ENCODE measurements at regions not wholly inside any gene's neighbourhood (a gene's known extent, or its start where the extent isn't known, plus 50 kb on each side); places are given as distances from the start of the nearest gene placed in this dataset.

DNA sequence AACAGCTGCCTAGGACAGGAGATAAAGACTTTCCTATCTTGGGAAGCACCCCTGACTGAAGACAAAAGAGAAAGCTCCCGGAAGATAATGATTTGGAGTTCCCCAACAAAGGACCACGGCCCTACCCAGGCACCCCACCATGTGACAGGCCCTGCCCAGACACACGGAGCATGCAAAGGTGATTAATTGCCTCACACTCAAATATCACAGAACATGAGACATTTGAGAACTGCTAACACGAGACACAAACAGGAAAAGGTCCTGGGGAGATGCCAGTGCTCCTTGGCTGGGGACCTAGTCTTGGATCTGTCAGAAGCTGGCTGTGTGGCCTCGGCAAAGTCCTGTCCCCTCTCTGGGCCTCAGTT lies 82.5 kb upstream of the PTPN1 start (continued):
- no peak for TF ChIP-seq TOX (CRISPR knock-in tag; IDR thresholded peaks at IDR 0.05; ENCODE audit: borderline replicate concordance)
- TF ChIP-seq, protein P1, sequence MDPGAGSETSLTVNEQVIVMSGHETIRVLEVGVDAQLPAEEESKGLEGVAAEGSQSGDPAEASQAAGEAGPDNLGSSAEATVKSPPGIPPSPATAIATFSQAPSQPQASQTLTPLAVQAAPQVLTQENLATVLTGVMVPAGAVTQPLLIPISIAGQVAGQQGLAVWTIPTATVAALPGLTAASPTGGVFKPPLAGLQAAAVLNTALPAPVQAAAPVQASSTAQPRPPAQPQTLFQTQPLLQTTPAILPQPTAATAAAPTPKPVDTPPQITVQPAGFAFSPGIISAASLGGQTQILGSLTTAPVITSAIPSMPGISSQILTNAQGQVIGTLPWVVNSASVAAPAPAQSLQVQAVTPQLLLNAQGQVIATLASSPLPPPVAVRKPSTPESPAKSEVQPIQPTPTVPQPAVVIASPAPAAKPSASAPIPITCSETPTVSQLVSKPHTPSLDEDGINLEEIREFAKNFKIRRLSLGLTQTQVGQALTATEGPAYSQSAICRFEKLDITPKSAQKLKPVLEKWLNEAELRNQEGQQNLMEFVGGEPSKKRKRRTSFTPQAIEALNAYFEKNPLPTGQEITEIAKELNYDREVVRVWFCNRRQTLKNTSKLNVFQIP (CRISPR knock-in tag; IDR thresholded peaks at IDR 0.05; ENCODE audit: borderline replicate concordance, low read depth) = no peak
- no peak for TF ChIP-seq ARNTL (CRISPR knock-in tag; IDR thresholded peaks at IDR 0.05; ENCODE audit: borderline replicate concordance, low read depth)
- TF ChIP-seq ZFP3 (CRISPR knock-in tag; IDR thresholded peaks at IDR 0.05) = no peak
- no peak for TF ChIP-seq RARB (CRISPR knock-in tag; IDR thresholded peaks at IDR 0.05)
- TF ChIP-seq ZFP30 (CRISPR knock-in tag; IDR thresholded peaks at IDR 0.05) = no peak
- TF ChIP-seq ZNF70 (CRISPR knock-in tag; IDR thresholded peaks at IDR 0.05) = no peak
- TF ChIP-seq, protein P2, sequence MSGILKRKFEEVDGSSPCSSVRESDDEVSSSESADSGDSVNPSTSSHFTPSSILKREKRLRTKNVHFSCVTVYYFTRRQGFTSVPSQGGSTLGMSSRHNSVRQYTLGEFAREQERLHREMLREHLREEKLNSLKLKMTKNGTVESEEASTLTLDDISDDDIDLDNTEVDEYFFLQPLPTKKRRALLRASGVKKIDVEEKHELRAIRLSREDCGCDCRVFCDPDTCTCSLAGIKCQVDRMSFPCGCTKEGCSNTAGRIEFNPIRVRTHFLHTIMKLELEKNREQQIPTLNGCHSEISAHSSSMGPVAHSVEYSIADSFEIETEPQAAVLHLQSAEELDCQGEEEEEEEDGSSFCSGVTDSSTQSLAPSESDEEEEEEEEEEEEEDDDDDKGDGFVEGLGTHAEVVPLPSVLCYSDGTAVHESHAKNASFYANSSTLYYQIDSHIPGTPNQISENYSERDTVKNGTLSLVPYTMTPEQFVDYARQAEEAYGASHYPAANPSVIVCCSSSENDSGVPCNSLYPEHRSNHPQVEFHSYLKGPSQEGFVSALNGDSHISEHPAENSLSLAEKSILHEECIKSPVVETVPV (CRISPR knock-in tag; IDR thresholded peaks at IDR 0.05) = no peak
- TF ChIP-seq ZNF8 (CRISPR knock-in tag; IDR thresholded peaks at IDR 0.05) = no peak

DNA sequence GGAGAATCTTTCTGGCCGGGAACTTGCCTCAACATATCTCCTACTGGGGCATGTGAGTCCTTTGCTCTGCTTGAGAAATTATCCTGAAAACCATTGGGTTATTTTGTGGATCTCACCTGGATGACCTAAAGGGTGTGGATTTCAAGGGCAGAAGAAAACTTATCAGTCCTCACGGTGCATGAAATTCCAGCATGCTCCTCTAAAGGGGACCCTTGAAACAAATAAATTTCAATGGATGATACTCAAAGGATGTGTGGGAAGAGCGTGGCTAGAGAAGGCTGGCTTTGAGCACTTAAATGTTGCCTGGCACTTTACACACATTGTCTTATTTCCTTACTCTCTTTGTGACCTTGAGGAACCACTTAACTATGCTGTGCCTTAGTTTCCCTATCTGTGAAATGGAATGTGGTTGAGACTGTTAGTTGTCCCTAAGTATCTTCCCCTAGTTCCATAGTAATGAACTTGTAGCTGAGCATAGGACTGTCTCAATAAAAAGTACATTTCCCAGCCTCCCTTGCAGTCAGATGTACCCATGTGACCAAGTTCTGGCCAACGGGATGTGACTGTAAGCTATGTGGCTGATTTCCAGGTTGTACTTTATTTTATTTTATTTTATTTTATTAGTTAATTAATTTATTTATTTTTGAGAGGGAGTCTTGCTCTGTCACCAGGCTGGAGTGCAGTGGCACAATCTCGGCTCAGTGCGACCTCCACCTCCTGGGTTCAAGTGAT lies 81.9 kb upstream of the PTPN1 start:
- TF ChIP-seq RARB (CRISPR knock-in tag; IDR thresholded peaks at IDR 0.05) (no peak), ZC3H10 (CRISPR knock-in tag; IDR thresholded peaks at IDR 0.05) (no peak)
- no peak for ATAC-seq

DNA sequence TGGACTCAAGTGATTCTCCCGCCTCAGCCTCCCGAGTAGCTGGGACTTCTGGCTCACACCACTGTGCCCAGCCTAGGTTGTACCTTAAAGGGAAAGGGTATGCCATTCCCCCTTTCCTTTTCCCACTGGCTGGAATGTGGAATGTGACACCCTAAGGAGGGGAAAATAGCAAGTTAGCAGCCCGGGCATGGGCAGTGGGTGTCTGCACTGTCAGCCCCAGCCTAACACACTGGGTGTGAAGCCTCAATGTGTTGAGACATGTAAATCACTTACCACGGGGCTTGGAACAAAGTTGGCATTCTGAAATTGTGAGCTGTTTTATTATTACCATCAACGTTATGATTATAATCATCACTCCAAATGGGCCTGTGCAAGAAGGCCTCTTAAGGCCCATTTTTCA lies 80.8 kb upstream of the PTPN1 start:
- TF ChIP-seq, protein P3, sequence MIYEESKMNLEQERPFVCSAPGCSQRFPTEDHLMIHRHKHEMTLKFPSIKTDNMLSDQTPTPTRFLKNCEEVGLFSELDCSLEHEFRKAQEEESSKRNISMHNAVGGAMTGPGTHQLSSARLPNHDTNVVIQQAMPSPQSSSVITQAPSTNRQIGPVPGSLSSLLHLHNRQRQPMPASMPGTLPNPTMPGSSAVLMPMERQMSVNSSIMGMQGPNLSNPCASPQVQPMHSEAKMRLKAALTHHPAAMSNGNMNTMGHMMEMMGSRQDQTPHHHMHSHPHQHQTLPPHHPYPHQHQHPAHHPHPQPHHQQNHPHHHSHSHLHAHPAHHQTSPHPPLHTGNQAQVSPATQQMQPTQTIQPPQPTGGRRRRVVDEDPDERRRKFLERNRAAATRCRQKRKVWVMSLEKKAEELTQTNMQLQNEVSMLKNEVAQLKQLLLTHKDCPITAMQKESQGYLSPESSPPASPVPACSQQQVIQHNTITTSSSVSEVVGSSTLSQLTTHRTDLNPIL (CRISPR knock-in tag; IDR thresholded peaks at IDR 0.05; ENCODE audit: low read depth) = no peak
- TF ChIP-seq ZFP30 (CRISPR knock-in tag; IDR thresholded peaks at IDR 0.05) (no peak), ESRRG (CRISPR knock-in tag; IDR thresholded peaks at IDR 0.05) (no peak), ARNTL (CRISPR knock-in tag; IDR thresholded peaks at IDR 0.05; ENCODE audit: borderline replicate concordance, low read depth) (no peak), ZNF70 (CRISPR knock-in tag; IDR thresholded peaks at IDR 0.05) (no peak), SNAI2 (CRISPR knock-in tag; IDR thresholded peaks at IDR 0.05) (no peak), ZFP3 (CRISPR knock-in tag; IDR thresholded peaks at IDR 0.05) (no peak), ZNF565 (CRISPR knock-in tag; conservative IDR thresholded peaks at IDR 0.05; ENCODE audit: low read depth) (no peak), ISL1 (CRISPR knock-in tag; IDR thresholded peaks at IDR 0.05) (no peak)
- TF ChIP-seq, protein P4, sequence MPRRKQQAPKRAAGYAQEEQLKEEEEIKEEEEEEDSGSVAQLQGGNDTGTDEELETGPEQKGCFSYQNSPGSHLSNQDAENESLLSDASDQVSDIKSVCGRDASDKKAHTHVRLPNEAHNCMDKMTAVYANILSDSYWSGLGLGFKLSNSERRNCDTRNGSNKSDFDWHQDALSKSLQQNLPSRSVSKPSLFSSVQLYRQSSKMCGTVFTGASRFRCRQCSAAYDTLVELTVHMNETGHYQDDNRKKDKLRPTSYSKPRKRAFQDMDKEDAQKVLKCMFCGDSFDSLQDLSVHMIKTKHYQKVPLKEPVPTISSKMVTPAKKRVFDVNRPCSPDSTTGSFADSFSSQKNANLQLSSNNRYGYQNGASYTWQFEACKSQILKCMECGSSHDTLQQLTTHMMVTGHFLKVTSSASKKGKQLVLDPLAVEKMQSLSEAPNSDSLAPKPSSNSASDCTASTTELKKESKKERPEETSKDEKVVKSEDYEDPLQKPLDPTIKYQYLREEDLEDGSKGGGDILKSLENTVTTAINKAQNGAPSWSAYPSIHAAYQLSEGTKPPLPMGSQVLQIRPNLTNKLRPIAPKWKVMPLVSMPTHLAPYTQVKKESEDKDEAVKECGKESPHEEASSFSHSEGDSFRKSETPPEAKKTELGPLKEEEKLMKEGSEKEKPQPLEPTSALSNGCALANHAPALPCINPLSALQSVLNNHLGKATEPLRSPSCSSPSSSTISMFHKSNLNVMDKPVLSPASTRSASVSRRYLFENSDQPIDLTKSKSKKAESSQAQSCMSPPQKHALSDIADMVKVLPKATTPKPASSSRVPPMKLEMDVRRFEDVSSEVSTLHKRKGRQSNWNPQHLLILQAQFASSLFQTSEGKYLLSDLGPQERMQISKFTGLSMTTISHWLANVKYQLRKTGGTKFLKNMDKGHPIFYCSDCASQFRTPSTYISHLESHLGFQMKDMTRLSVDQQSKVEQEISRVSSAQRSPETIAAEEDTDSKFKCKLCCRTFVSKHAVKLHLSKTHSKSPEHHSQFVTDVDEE (CRISPR knock-in tag; IDR thresholded peaks at IDR 0.05) = no peak
- TF ChIP-seq, protein P1 (CRISPR knock-in tag; IDR thresholded peaks at IDR 0.05; ENCODE audit: borderline replicate concordance, low read depth) = no peak
- ATAC-seq = no peak

DNA sequence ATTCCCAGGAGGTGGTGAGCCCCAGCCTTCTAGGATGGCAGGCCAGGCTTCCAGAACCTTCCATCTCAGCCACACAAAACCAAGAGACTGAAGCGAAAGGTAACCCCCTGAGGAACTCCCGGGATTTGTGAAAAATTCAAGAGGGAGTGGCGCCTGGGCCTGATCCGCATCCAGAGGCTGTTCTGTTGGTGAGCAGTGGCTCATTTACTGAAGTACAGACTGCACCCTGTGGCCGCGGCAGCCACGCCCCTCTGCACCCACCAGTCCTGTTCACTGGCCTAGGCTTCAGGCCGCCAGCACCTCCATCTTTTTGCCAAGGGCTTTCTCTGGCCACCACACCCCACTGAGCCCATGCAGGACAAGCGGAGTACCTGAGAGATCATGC lies 79.1 kb upstream of the PTPN1 start:
- TF ChIP-seq, protein P3 (CRISPR knock-in tag; IDR thresholded peaks at IDR 0.05; ENCODE audit: low read depth) = no peak
- TF ChIP-seq PPARA (CRISPR knock-in tag; IDR thresholded peaks at IDR 0.05; ENCODE audit: borderline replicate concordance) (no peak), GLIS3 (CRISPR knock-in tag; IDR thresholded peaks at IDR 0.05) (no peak), TCF4 (CRISPR knock-in tag; IDR thresholded peaks at IDR 0.05; ENCODE audit: borderline replicate concordance) (no peak), TOX (CRISPR knock-in tag; IDR thresholded peaks at IDR 0.05; ENCODE audit: borderline replicate concordance) (no peak), ARNTL (CRISPR knock-in tag; IDR thresholded peaks at IDR 0.05; ENCODE audit: borderline replicate concordance, low read depth) (no peak), ZNF8 (CRISPR knock-in tag; IDR thresholded peaks at IDR 0.05) (no peak), ZNF70 (CRISPR knock-in tag; IDR thresholded peaks at IDR 0.05) (no peak), CSDC2 (CRISPR knock-in tag; IDR thresholded peaks at IDR 0.05) (no peak)
- TF ChIP-seq, protein P2 (CRISPR knock-in tag; IDR thresholded peaks at IDR 0.05) = no peak
- ATAC-seq = no peak

Measured in SK-N-SH treated with all-trans-retinoic acid at 6 μM for 48 hours (cell line).